ENCODE measurements at regions not wholly inside any gene's neighbourhood (a gene's known extent, or its start where the extent isn't known, plus 50 kb on each side); places are given as distances from the start of the nearest gene placed in this dataset.

- DNase-seq, result no peak
Measured at GRCh38 chr3:117133066-117133465, 423.5 kb downstream of the TUSC7 start.

- DNase-seq, result no peak
Measured at GRCh38 chr3:117135207-117135606, 425.6 kb downstream of the TUSC7 start.

GRCh38 chr3:117136003-117136402, 426.4 kb downstream of the TUSC7 start:
- DNase-seq, result no peak

GRCh38 chr3:117137065-117137464, 427.5 kb downstream of the TUSC7 start:
- DNase-seq, result no peak

GRCh38 chr3:117139681-117140080, 430.1 kb downstream of the TUSC7 start:
- DNase-seq, result no peak

- no peak for DNase-seq
Measured at GRCh38 chr3:117141812-117142211, 432.2 kb downstream of the TUSC7 start.

GRCh38 chr3:117144853-117145252, 435.3 kb downstream of the TUSC7 start:
- no peak for DNase-seq

- DNase-seq, result no peak
Measured at GRCh38 chr3:117145677-117146076, 436.1 kb downstream of the TUSC7 start.

GRCh38 chr3:117146571-117146970, 437.0 kb downstream of the TUSC7 start:
- DNase-seq, result no peak

- no peak for DNase-seq
Measured at GRCh38 chr3:117149584-117149983, 440.0 kb downstream of the TUSC7 start.

- no peak for DNase-seq
Measured at GRCh38 chr3:117150628-117151027, 441.0 kb downstream of the TUSC7 start.

GRCh38 chr3:117160176-117160575, 450.6 kb downstream of the TUSC7 start:
- DNase-seq, result no peak

- no peak for DNase-seq
Measured at GRCh38 chr3:117161816-117162215, 452.2 kb downstream of the TUSC7 start.

- no peak for DNase-seq
Measured at GRCh38 chr3:117165176-117165575, 455.6 kb downstream of the TUSC7 start.

GRCh38 chr3:117165601-117166051, 456.0 kb downstream of the TUSC7 start:
- DNase-seq, result no peak

GRCh38 chr3:117168896-117169295, 459.3 kb downstream of the TUSC7 start:
- no peak for DNase-seq

GRCh38 chr3:117170094-117170493, 460.5 kb downstream of the TUSC7 start:
- no peak for DNase-seq

GRCh38 chr3:117171124-117171523, 461.5 kb downstream of the TUSC7 start:
- DNase-seq, result no peak

GRCh38 chr3:117172426-117172825, 462.8 kb downstream of the TUSC7 start:
- no peak for DNase-seq

GRCh38 chr3:117181222-117181621, 471.6 kb downstream of the TUSC7 start:
- no peak for DNase-seq

- no peak for DNase-seq
Measured at GRCh38 chr3:117184574-117184973, 475.0 kb downstream of the TUSC7 start.

GRCh38 chr3:117191245-117191644, 481.7 kb downstream of the TUSC7 start:
- DNase-seq, result no peak

GRCh38 chr3:117192888-117193287, 483.3 kb downstream of the TUSC7 start:
- DNase-seq, result no peak

GRCh38 chr3:117193390-117193789, 483.8 kb downstream of the TUSC7 start:
- peak; percentile 1 for DNase-seq

- DNase-seq, result no peak
Measured at GRCh38 chr3:117195034-117195433, 485.5 kb downstream of the TUSC7 start.

- DNase-seq, result no peak
Measured at GRCh38 chr3:117200962-117201361, 491.4 kb downstream of the TUSC7 start.

Data from hematopoietic multipotent progenitor cell treated with erythropoietin and hydrocortisone succinate and interleukin-3 and kit ligand, for 6 days (in vitro differentiated cells).